GM13976 (cell line): ENCODE measurements at regions not wholly inside any gene's neighbourhood (a gene's known extent, or its start where the extent isn't known, plus 50 kb on each side); places are given as distances from the start of the nearest gene placed in this dataset.

Experiments
- DNase-seq: peaks from one replicate; pipeline ENCODE4 v3.0.0; 2012; ENCODE audit warnings: low spot score
- CTCF ChIP-seq: IDR thresholded peaks from 2 replicates; pipeline ENCODE4 v1.5.1; 2012; ENCODE audit warnings: borderline replicate concordance, mild to moderate bottlenecking; ENCODE audit not compliant: insufficient read depth; ENCODE audit errors: extremely low read depth, missing control alignments, control extremely low read depth
- in situ Hi-C: fragments of 300-500 bp; cut with MboI; formaldehyde crosslinking; loops from one replicate; pipeline ENCODE4 v1.12.0; 2022; ENCODE audit warnings: low sequenced_read_pairs, mixed read lengths, inconsistent platforms; ENCODE audit not compliant: unreplicated experiment

- DNase-seq = no peak
- in situ Hi-C loops = no loop called here
- TF ChIP-seq CTCF = no peak
Observed at GRCh38 chr10:123378302-123378701, 224.1 kb downstream of the BUB3 start.

- in situ Hi-C loops = no loop called here
- DNase-seq = no peak
- TF ChIP-seq CTCF = no peak
Observed at GRCh38 chr10:123379156-123379555, 225.0 kb downstream of the BUB3 start.

- in situ Hi-C loops = loop anchor here (10.0 kb wide), 1 partner anchor 336 kb away; no protein-coding TSS in a partner anchor
- TF ChIP-seq CTCF = no peak
- DNase-seq = no peak
Observed at GRCh38 chr10:123380491-123381085, 226.4 kb downstream of the BUB3 start.

GRCh38 chr10:123381224-123381623 lies 227.0 kb downstream of the BUB3 start:
- no peak for TF ChIP-seq CTCF
- in situ Hi-C loops = loop anchor here (10.0 kb wide), 1 partner anchor 336 kb away; no protein-coding TSS in a partner anchor
- no peak for DNase-seq

GRCh38 chr10:123382491-123382890 lies 228.3 kb downstream of the BUB3 start:
- in situ Hi-C loops = loop anchor here (10.0 kb wide), 1 partner anchor 338 kb away; no protein-coding TSS in a partner anchor
- TF ChIP-seq CTCF = no peak
- no peak for DNase-seq

GRCh38 chr10:123385508-123386080 lies 231.4 kb downstream of the BUB3 start:
- in situ Hi-C loops = loop anchor here (10.0 kb wide), 1 partner anchor 341 kb away; no protein-coding TSS in a partner anchor
- DNase-seq = no peak
- no peak for TF ChIP-seq CTCF

GRCh38 chr10:123389520-123389919 lies 235.3 kb downstream of the BUB3 start:
- no peak for TF ChIP-seq CTCF
- in situ Hi-C loops = loop anchor here (10.0 kb wide), 1 partner anchor 345 kb away; no protein-coding TSS in a partner anchor
- no peak for DNase-seq
